LNCAP (cell line): ENCODE measurements at regions not wholly inside any gene's neighbourhood (a gene's known extent, or its start where the extent isn't known, plus 50 kb on each side); places are given as distances from the start of the nearest gene placed in this dataset.

Experiments used
- CTCF ChIP-seq: fragments of 450-650 bp; IDR thresholded peaks from 2 replicates; pipeline ENCODE4 v1.5.1; 2017; ENCODE audit warnings: mild to moderate bottlenecking

GRCh38 chr15:87779746-87780145 lies 476.8 kb downstream of the NTRK3 start:
- no peak for TF ChIP-seq CTCF

DNA sequence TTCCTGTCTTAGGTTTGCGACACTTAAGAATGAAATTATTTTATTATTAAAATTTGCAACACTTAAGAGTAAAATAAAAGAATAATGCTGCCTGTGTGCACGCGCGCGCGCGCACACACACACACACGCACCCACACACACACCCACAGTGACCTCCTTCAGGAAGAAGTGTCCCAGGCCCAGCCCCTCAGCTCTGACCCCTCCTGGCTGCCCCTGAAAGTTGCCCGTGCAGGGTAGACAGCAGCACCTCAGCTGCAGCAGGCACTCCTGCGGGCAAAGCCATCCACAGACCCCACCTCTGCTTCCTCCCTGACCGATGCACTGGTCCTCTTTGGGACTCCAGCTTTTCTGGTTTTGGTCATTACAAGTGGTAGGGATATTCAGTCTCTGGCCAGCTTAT lies 478.2 kb downstream of the NTRK3 start:
- TF ChIP-seq CTCF: no peak

DNA sequence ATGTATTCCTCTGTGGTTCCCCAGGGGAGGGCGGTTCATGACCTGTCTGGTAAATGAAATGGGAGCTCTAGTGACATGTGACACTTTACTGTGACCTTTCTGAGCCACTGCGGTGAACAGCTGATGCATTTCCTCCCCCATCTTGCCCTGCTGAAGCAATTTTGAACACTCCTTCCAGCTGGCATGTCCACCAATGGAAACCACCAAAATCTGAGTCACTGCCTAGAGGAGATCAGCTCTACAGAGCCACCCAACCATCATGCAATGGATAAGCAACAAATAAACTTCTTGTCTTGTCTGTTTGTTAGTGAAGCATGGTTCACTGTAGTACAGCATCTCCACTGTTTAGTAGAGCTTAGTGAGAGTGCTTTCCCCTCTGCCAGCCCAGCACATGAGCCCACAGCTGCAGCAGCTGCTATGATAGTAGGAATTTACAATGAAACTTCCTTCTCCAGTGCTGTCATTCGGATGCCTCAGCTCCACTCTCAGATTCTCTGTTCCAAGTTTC lies 479.4 kb downstream of the NTRK3 start:
- no peak for TF ChIP-seq CTCF

- no peak for TF ChIP-seq CTCF
Measured at GRCh38 chr15:87767516-87767915, 489.0 kb downstream of the NTRK3 start.

GRCh38 chr15:87764461-87765240 lies 491.9 kb downstream of the NTRK3 start:
- TF ChIP-seq CTCF: no peak

DNA sequence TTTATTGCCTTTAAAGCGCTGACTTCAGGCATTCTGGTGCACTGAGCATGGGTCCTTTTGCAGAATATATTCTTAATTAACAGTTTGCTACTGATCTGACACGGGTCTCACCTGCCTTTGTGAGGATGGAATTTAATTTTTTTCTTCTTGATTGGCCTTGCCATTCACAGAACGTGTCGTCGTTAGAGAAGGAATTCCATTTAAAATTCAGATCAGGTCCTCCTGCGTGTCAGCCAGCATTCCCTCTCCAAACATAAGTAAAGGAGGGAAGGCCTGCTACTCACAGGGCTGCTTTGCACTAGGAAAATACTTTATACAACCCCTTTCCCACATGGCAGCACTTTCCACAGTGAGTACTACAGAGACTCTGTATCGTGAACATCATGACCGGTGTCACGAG lies 492.7 kb downstream of the NTRK3 start:
- no peak for TF ChIP-seq CTCF

DNA sequence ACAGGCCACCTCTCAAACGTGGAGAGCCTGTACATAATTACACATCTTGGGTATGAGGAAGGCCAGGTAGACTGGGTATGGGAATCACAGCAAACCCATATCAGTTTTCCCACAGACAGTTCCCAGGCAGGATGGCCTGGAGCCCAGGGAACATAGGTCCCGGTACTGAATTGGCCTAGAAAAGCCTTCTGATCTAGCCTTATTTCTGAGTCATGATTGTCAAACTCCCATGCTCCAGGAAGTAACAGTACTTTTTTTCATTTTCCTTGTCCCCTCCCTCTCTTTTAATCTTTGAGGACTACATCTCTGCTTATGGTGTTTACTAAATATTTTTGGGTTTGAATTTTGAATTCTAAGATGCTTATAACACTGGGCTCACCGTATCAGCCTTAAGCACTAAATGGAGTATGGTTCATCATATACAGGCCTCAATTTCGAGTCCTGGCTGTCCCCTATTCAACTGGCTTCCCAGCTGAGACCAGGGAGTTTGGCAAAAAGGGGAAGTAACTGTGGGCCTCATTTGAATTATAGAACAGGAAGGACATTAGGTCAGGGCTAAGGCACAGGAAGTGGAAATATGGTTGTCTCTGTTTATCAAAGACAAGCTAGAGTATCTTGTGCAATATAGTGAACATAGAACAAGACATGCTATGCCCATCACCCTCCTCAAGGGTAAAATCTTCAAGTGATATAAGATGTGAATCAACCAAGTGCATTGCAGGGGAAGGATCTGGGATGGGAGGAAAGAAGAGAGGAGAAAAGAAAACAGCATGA lies 494.6 kb downstream of the NTRK3 start:
- no peak for TF ChIP-seq CTCF
